CD4-positive, alpha-beta T cell treated with Interferon gamma for 1 hour (primary cell): ENCODE measurements at regions not wholly inside any gene's neighbourhood (a gene's known extent, or its start where the extent isn't known, plus 50 kb on each side); places are given as distances from the start of the nearest gene placed in this dataset.

Experiments used
- DNase-seq: peaks from one replicate; pipeline ENCODE4 v3.0.0-alpha.2; 2020

GRCh38 chr2:122949523-122949922 lies 1075.6 kb upstream of the CNTNAP5 start:
- DNase-seq: no peak

GRCh38 chr2:122955776-122956175 lies 1069.3 kb upstream of the CNTNAP5 start:
- DNase-seq: no peak

DNA sequence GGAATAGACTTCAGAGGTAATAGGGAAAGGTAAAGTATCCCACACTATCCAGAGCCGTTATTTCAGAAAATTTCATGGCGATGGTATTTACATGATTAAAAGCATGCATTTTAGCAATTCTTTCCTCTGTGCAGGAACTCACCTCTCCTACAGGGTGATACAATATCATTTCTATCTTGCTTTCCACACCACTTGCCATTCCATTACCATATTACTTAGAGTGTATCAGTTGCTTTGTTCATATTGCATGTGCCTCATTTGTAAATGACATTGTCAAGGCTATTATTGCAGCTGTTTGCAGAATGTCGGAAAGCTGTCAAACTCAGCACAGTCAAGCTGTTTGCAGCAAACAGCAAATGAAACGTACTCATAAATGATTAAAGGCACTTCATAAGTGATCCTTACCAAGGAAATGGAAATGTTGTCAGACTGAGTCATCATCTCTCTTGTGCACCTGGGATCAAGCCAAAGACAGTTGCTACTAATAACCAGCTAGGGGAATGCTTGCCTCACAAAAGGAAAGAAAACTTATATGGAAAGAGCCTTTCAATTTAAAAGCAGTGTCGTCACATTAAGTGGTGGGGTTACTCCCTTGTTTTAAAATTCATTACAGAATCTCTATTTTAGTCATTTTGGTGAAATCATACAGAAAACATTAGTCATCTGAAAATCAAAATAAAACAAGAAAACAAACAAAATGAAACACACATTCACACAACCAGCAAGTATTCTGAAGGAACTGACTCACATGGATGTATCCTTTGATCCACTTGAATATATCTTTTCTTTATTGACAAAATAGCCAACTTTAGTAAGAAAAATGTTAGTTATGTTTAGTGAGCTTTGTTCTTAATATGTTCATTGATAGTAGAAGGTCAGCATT lies 1064.1 kb upstream of the CNTNAP5 start:
- DNase-seq: no peak

GRCh38 chr2:122966461-122966860 lies 1058.6 kb upstream of the CNTNAP5 start:
- no peak for DNase-seq

- no peak for DNase-seq
These were observed 1047.5 kb upstream of the CNTNAP5 start for GRCh38 chr2:122977580-122977979.

GRCh38 chr2:122980671-122981070 lies 1044.4 kb upstream of the CNTNAP5 start:
- no peak for DNase-seq

DNA sequence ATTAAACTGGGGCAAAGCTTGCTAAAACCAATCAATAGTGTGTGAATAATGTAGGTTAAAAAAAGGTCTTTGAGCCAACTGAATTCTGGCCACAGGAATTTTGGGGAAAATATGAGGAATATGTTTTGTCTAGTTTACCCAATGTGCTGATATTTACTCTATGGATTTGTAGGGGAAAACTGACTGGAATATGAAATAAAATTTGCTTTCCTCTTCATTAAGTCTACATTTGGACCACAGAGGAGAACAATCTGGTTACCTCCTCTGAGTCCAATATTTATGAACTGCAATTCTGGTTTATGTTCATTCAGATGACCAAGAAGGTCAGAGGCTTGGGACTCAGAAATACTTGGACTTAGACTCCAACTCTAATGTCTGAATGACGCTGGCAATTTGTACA lies 1042.2 kb upstream of the CNTNAP5 start:
- DNase-seq: no peak

GRCh38 chr2:122988395-122989221 lies 1036.5 kb upstream of the CNTNAP5 start:
- DNase-seq: no peak

GRCh38 chr2:122993592-122993991 lies 1031.5 kb upstream of the CNTNAP5 start:
- no peak for DNase-seq

DNA sequence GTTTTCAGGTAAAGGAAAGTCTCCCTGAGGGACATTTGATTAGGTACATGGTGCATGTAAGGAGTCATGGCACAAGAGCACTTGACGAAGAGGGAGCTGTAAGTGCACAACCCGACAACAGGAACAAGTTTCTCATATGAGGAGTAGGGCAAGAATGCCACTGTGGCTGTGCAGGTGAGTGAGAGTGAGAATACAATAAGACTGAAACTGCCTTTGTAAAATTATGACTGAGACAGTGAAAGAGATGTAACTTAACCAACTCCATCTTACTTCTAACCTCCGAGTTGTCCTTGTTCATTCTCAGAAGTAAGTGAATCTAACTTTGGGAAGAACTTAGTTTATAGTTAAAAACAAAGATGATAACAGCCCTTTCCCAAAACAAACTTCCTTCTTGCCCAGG lies 1025.8 kb upstream of the CNTNAP5 start:
- no peak for DNase-seq

DNA sequence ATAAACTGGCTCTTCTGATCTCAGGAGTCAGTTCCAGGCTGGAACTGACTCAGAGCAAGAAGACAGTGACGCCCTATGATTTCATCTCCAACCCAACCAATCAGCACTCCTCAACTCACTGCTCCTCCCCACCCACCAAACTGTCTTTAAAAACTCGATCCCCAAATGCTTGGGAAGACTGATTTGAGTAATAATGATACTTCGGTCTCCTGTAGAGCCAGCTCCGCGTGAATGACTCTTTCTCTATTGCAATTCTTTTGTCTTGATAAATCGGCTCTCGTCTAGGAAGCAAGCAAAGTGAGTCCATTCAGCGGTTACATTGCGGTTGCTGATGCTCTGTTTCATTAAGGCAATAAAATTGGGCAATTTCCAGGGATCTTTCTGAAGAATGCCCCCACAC lies 1025.3 kb upstream of the CNTNAP5 start:
- DNase-seq: no peak

DNA sequence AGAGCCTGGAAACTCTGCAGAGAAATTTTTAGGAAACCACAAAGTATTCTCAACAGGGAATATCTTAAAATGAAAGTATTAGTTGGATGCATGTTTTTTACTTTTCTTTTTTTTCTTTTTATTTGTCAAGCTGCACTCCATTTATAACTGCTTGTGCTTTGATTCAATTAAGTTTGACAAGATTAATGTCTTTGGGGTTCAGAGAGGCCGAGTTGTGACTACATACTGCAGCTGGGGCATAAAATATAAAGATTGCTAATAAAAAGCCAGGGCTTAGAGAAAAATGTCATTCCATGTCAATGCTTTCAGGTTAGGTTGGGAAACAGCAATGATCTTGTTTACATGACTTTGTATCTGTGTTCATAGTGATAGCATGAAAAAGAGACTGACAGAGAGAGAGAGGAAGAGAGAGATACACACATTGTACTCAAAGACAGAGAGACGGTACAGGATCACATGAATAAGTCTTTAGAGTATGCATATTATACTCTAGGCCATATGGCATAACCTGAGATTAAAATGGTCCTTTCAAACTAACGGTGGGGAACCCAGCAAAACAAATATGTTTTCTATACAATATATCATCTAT lies 1022.3 kb upstream of the CNTNAP5 start:
- no peak for DNase-seq

- DNase-seq: no peak
These were observed 1009.9 kb upstream of the CNTNAP5 start for GRCh38 chr2:123015186-123015585.

DNA sequence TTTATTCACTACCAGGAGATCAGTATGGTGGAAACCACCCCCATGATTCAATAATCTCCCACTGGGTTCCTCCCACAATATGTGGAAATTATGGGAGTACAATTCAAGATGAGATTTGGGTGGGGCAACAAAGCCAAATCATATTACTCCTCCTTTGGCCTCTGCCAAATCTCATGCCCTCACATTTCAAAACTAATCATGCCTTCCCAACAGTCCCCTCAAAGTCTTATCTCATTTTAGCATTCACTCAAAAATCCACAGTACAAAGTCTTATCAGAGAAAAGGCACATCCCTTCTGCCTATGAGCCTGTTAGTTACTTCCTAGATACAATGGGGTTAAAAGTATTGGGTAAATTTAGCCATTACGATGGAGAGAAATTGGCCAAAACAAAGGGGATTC lies 989.5 kb upstream of the CNTNAP5 start:
- DNase-seq: no peak

DNA sequence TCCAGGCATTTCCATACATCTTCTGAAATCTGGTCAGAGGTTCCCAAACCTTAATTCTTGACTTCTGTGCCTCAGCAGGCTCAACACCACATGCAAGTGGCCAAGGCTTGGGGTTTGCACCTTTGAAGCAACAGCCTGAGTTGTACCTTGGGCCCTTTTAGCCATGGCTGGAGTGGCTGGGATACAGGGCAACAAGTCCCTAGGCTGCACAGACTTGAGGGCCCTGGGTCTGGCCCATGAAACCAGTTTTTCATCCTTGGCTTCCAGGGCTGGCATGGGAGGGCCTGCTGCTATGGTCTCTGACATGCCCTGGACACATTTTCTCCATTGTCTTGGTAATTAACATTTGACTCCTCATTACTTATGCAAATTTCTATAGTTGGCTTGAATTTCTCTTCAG lies 988.8 kb upstream of the CNTNAP5 start:
- no peak for DNase-seq

DNA sequence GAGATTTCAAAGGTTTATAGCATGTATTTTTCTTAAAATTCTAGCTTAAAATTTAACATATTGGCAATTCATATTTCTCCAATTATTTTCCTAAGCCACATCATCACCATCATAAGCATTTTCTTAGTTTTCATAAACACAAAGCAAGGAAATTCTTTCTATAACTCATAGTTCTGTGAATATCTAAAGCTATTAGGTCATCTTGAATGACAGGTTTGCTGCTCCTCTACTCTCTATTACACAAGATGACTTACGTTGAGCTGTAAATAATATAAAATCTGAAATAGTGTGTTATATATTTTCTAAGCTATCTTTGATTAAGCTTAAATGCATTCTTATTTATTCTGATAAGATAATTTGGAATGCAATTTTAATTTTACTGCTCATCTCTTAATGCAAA lies 984.6 kb upstream of the CNTNAP5 start:
- DNase-seq: no peak

DNA sequence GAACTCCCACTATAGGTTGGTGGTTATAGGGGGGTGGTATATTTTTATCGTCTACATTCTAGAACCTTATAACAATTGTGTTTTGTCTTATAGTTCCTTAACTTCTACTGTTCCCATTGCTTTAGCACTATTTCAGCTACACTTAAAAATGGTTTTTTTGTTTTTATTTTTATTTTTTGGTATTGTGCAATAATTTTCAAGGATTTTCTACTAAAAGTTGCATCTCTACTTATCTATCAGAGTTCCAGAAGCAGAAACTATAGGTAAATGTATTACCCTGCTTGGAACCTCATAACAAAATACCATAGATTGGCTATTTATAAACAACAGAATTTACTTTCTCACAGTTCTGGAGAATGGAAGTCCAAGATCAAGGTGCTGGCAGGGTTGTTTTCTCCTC lies 981.6 kb upstream of the CNTNAP5 start:
- no peak for DNase-seq

DNA sequence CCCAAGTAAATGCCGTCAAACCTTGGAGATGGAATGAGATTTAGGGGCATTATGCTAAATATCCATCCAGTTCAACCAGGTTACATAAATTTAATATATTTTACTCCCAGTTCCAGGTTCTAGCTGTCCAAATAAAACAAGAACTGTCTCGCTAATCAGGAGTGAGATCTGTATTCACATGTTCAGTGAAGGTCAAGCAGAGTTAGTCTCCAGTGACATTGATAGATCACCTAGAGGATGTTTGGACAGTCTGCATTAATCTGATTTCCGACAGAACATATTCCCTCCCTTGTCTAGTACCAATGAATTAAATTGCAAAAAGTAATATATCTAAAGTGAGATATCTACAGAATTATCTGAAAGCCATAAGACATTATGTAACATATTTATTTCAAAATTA lies 979.4 kb upstream of the CNTNAP5 start:
- DNase-seq: no peak

GRCh38 chr2:123047186-123047585 lies 977.9 kb upstream of the CNTNAP5 start:
- no peak for DNase-seq

GRCh38 chr2:123051136-123051535 lies 974.0 kb upstream of the CNTNAP5 start:
- no peak for DNase-seq

DNA sequence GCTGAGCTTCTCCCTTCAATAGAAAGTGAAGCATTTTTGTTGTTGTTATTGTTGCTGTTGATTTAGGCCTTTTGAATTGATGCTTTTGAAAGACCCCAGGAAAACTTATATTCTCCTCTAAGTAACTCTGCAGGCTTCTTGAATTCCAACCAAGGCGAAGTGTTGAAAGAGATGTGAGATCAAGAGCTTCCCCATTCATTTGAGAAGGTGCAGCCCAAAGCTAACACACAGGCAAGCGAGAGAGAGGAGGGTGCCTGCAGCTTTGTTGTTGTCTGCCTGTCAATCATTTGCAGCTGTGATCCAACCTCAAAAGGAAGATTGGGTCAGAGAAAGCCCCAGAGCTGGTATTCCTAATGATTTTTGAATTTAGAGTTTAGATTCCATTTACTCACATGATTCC lies 963.6 kb upstream of the CNTNAP5 start:
- no peak for DNase-seq

DNA sequence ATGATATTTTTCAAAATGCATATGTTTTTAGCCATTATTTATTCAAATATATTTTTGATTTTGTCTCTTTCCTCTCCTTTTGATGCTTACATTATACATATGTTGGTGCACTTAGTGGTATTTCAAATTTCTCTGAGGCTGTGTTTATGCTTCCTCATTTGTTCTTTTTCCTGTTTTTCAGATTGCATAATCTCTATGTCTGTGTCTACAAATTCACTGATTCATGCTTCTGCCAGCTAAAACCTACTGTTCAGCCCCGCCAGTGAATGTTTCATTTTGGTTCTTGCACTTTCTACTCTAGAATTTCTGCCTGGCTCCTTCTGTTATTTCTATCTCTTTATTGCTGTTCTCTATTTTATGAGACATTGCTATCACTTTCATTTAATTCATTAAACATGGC lies 951.7 kb upstream of the CNTNAP5 start:
- DNase-seq: no peak

DNA sequence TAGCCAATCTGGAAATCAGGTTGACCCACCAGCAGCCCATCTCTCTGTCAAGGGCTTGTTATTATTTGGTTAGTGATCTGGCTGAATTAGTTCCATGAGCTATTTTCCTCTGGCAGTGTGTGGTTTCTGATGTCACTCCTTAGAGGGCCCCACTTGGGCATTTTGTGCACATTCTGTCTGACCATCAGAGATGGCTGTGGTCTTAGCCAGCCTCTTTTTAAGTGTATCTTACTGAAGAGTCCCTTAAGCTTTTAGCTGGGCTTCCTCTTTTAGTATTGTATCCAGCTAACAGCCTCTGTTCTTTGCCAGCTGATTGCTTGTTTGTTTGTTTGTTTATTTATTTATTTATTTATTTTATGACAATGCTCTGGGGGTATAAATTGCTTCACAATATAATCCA lies 951.1 kb upstream of the CNTNAP5 start:
- DNase-seq: no peak

GRCh38 chr2:123077101-123077500 lies 948.0 kb upstream of the CNTNAP5 start:
- DNase-seq: no peak
